DND-41 (cell line): ENCODE measurements at regions not wholly inside any gene's neighbourhood (a gene's known extent, or its start where the extent isn't known, plus 50 kb on each side); places are given as distances from the start of the nearest gene placed in this dataset.
"Not testable (repeated sequence)": the region's sequence is repeated elsewhere in the genome, so short reads cannot be mapped to it uniquely, and the experiment has no call there.

Experiments used
- CTCF ChIP-seq: IDR thresholded peaks from 2 replicates; pipeline ENCODE4 v1.5.1; 2012; ENCODE audit warnings: borderline replicate concordance, low read length, moderate library complexity, mild to moderate bottlenecking; ENCODE audit not compliant: poor library complexity, severe bottlenecking; ENCODE audit errors: extremely low read depth
- EZH2 ChIP-seq: IDR thresholded peaks from 3 replicates; pipeline ENCODE4 v1.6.1; 2012; ENCODE audit warnings: borderline replicate concordance, low read depth, mild to moderate bottlenecking, moderate library complexity, low read length, inconsistent platforms; ENCODE audit not compliant: severe bottlenecking

DNA sequence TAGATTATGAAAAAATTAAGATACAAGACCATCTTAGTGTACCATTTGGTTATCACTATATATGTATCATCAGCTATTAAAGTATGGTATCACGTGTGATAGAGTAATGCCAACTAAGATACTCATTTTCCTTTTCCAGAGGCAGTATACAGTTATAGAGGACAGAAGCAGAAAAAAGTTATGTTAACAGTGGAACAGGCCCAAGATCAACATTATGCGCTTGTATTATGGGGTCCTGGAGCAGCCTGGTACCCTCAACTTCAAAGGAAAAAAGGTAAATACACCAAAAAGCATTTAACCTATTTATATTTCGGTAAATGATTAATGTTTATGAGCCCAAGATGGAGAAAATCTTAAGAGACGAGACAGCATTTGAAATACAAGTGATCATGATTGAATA lies 52.9 kb downstream of the SYT15B start:
- not testable (repeated sequence) for TF ChIP-seq CTCF, EZH2
